GM23338 (cell line): ENCODE measurements at regions not wholly inside any gene's neighbourhood (a gene's known extent, or its start where the extent isn't known, plus 50 kb on each side); places are given as distances from the start of the nearest gene placed in this dataset.

Experiments
- ATAC-seq: fragments of 200-7000 bp; cut with Tn5 transposase; 3 replicates; pipeline ENCODE4 v1.9.1; 2020
- DNase-seq: peaks from one replicate; pipeline ENCODE4 v3.0.0-alpha.2; 2015; ENCODE audit warnings: low spot score
- H2AFZ ChIP-seq: fragments of 200-600 bp; sonication (generic); 2 replicates; pipeline ENCODE4 v1.8.0; 2016; ENCODE audit warnings: antibody characterized with exemption, mild to moderate bottlenecking, moderate library complexity
- H3F3A ChIP-seq: fragments of 200-600 bp; sonication (generic); replicated peaks from 2 replicates; pipeline ENCODE4 v1.8.0; 2017; ENCODE audit warnings: antibody characterized with exemption, mixed run types, low read depth
- H3K27ac ChIP-seq: fragments of 200-600 bp; sonication (generic); 2 replicates; pipeline ENCODE4 v1.6.1; 2016; ENCODE audit warnings: low read depth
- H3K27me3 ChIP-seq: fragments of 200-600 bp; sonication (generic); 2 replicates; pipeline ENCODE4 v1.8.0; 2016; ENCODE audit warnings: mild to moderate bottlenecking, mixed run types, moderate library complexity; ENCODE audit not compliant: insufficient read depth
- H3K36me3 ChIP-seq: fragments of 200-600 bp; sonication (generic); 2 replicates; pipeline ENCODE4 v1.8.0; 2016; ENCODE audit warnings: mild to moderate bottlenecking; ENCODE audit not compliant: insufficient read depth
- H3K4me1 ChIP-seq: fragments of 200-600 bp; sonication (generic); 2 replicates; pipeline ENCODE4 v1.8.0; 2016; ENCODE audit warnings: mild to moderate bottlenecking, moderate library complexity; ENCODE audit not compliant: insufficient read depth
- H3K4me2 ChIP-seq: fragments of 200-600 bp; sonication (generic); 2 replicates; pipeline ENCODE4 v1.7.1; 2017; ENCODE audit warnings: mixed run types
- H3K4me3 ChIP-seq: fragments of 200-600 bp; sonication (generic); 2 replicates; pipeline ENCODE4 v1.6.1; 2016; ENCODE audit warnings: mixed run types
- H3K79me2 ChIP-seq: fragments of 200-600 bp; sonication (generic); replicated peaks from 2 replicates; pipeline ENCODE4 v1.8.0; 2017; ENCODE audit warnings: mild to moderate bottlenecking; ENCODE audit not compliant: insufficient read depth
- H3K9me2 ChIP-seq: fragments of 200-600 bp; sonication (generic); 2 replicates; pipeline ENCODE4 v1.8.0; 2017; ENCODE audit not compliant: insufficient read depth
- H4K20me1 ChIP-seq: fragments of 200-600 bp; sonication (generic); replicated peaks from 2 replicates; pipeline ENCODE4 v1.8.0; 2017; ENCODE audit warnings: mild to moderate bottlenecking; ENCODE audit not compliant: insufficient read depth
- H3K27ac Mint-ChIP-seq: 2 replicates; pipeline ENCODE4 v1.8.0; 2020; ENCODE audit warnings: inconsistent platforms, mild to moderate bottlenecking, moderate library complexity, mixed read lengths
- H3K27me3 Mint-ChIP-seq: 3 replicates; pipeline ENCODE4 v1.8.0; 2022; ENCODE audit warnings: low read depth, mild to moderate bottlenecking, moderate library complexity, mixed read lengths, inconsistent platforms; ENCODE audit not compliant: insufficient read depth, poor library complexity
- H3K36me3 Mint-ChIP-seq: 3 replicates; pipeline ENCODE4 v1.8.0; 2021; ENCODE audit warnings: low read depth, mild to moderate bottlenecking, inconsistent platforms, moderate library complexity, mixed read lengths
- H3K4me1 Mint-ChIP-seq: 3 replicates; pipeline ENCODE4 v1.8.0; 2020; ENCODE audit warnings: mild to moderate bottlenecking, inconsistent platforms, mixed read lengths
- H3K4me3 Mint-ChIP-seq: 3 replicates; pipeline ENCODE4 v1.8.0; 2021; ENCODE audit warnings: moderate library complexity, mild to moderate bottlenecking, inconsistent platforms, mixed read lengths
- H3K9me3 Mint-ChIP-seq: 3 replicates; pipeline ENCODE4 v1.8.0; 2020; ENCODE audit warnings: moderate library complexity, mild to moderate bottlenecking, inconsistent platforms, mixed read lengths
- EZH2 ChIP-seq: fragments of 200-600 bp; sonication (generic); IDR thresholded peaks from one replicate; pipeline ENCODE4 v1.8.0; 2017; ENCODE audit warnings: antibody characterized with exemption, mild to moderate bottlenecking, low read depth; ENCODE audit not compliant: unreplicated experiment
- EZH2phosphoT487 ChIP-seq: fragments of 200-600 bp; sonication (generic); IDR thresholded peaks from one replicate; pipeline ENCODE4 v1.8.1; 2018; ENCODE audit warnings: antibody characterized with exemption; ENCODE audit not compliant: unreplicated experiment
- JUNB ChIP-seq: IDR thresholded peaks from one replicate; pipeline ENCODE4 v1.6.1; 2016; ENCODE audit warnings: antibody characterized with exemption; ENCODE audit not compliant: unreplicated experiment
- STAT1 ChIP-seq: IDR thresholded peaks from one replicate; pipeline ENCODE4 v1.6.1; 2016; ENCODE audit warnings: antibody characterized with exemption; ENCODE audit not compliant: unreplicated experiment
- ZNF114 ChIP-seq: fragments of 250-450 bp; sonication (Bioruptor Pico); IDR thresholded peaks from 2 replicates; pipeline ENCODE4 v1.5.0; 2020; ENCODE audit warnings: mild to moderate bottlenecking, moderate library complexity
- ZNF331 ChIP-seq: fragments of 250-450 bp; sonication (Bioruptor Pico); IDR thresholded peaks from 2 replicates; pipeline ENCODE4 v1.5.0; 2020; ENCODE audit warnings: low read depth, mild to moderate bottlenecking, moderate library complexity
- TF ChIP-seq, protein P1 (sequence below): fragments of 250-450 bp; sonication (Bioruptor Pico); IDR thresholded peaks from 2 replicates; pipeline ENCODE4 v1.5.0; 2020; ENCODE audit warnings: mild to moderate bottlenecking, moderate library complexity
- TF ChIP-seq, protein P2 (sequence below), 2 experiments: fragments of 200-600 bp in 1 of 2; sonication (generic) in 1 of 2; conservative IDR thresholded peaks; 2 replicates each; pipeline versions ENCODE4 v1.5.1 to v1.6.1; 2016 to 2017; ENCODE audit warnings: antibody characterized with exemption in 2 of 2, low read depth in 2 of 2, mild to moderate bottlenecking in 2 of 2, moderate library complexity in 1 of 2
- TF ChIP-seq, protein P3 (sequence below): IDR thresholded peaks from one replicate; pipeline ENCODE4 v1.6.1; 2018; ENCODE audit warnings: antibody characterized with exemption; ENCODE audit not compliant: unreplicated experiment
- TF ChIP-seq, protein P4 (sequence below): IDR thresholded peaks from 2 replicates; pipeline ENCODE4 v1.6.1; 2016; ENCODE audit warnings: antibody characterized with exemption

DNA sequence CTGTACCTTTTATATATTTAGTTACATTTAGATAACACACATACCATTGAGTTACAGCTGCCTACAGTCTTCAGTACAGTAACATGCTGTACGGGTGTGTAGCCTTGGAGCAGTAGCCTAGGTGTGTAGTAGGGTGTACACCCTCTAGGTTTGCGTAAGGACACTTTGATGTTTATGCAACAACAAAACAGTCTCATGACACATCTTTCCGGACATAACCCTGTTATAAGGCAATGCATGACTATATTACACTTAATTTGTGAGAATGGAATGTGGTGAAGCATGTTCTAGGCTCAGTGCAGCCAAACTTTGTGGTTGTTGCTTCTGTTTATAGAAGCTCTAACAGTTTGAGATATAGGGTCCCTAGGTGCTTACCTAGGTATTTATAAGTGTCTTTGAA, 65.4 kb downstream of the SPRY1 start (continued):
- TF ChIP-seq, protein P1, sequence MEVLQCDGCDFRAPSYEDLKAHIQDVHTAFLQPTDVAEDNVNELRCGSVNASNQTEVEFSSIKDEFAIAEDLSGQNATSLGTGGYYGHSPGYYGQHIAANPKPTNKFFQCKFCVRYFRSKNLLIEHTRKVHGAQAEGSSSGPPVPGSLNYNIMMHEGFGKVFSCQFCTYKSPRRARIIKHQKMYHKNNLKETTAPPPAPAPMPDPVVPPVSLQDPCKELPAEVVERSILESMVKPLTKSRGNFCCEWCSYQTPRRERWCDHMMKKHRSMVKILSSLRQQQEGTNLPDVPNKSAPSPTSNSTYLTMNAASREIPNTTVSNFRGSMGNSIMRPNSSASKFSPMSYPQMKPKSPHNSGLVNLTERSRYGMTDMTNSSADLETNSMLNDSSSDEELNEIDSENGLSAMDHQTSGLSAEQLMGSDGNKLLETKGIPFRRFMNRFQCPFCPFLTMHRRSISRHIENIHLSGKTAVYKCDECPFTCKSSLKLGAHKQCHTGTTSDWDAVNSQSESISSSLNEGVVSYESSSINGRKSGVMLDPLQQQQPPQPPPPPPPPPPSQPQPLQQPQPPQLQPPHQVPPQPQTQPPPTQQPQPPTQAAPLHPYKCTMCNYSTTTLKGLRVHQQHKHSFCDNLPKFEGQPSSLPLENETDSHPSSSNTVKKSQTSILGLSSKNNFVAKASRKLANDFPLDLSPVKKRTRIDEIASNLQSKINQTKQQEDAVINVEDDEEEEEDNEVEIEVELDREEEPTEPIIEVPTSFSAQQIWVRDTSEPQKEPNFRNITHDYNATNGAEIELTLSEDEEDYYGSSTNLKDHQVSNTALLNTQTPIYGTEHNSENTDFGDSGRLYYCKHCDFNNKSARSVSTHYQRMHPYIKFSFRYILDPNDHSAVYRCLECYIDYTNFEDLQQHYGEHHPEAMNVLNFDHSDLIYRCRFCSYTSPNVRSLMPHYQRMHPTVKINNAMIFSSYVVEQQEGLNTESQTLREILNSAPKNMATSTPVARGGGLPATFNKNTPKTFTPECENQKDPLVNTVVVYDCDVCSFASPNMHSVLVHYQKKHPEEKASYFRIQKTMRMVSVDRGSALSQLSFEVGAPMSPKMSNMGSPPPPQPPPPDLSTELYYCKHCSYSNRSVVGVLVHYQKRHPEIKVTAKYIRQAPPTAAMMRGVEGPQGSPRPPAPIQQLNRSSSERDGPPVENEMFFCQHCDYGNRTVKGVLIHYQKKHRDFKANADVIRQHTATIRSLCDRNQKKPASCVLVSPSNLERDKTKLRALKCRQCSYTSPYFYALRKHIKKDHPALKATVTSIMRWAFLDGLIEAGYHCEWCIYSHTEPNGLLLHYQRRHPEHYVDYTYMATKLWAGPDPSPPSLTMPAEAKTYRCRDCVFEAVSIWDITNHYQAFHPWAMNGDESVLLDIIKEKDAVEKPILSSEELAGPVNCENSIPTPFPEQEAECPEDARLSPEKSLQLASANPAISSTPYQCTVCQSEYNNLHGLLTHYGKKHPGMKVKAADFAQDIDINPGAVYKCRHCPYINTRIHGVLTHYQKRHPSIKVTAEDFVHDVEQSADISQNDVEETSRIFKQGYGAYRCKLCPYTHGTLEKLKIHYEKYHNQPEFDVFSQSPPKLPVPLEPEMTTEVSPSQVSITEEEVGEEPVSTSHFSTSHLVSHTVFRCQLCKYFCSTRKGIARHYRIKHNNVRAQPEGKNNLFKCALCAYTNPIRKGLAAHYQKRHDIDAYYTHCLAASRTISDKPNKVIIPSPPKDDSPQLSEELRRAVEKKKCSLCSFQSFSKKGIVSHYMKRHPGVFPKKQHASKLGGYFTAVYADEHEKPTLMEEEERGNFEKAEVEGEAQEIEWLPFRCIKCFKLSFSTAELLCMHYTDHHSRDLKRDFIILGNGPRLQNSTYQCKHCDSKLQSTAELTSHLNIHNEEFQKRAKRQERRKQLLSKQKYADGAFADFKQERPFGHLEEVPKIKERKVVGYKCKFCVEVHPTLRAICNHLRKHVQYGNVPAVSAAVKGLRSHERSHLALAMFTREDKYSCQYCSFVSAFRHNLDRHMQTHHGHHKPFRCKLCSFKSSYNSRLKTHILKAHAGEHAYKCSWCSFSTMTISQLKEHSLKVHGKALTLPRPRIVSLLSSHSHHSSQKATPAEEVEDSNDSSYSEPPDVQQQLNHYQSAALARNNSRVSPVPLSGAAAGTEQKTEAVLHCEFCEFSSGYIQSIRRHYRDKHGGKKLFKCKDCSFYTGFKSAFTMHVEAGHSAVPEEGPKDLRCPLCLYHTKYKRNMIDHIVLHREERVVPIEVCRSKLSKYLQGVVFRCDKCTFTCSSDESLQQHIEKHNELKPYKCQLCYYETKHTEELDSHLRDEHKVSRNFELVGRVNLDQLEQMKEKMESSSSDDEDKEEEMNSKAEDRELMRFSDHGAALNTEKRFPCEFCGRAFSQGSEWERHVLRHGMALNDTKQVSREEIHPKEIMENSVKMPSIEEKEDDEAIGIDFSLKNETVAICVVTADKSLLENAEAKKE (CRISPR knock-in tag): no peak
- TF ChIP-seq, protein P2, sequence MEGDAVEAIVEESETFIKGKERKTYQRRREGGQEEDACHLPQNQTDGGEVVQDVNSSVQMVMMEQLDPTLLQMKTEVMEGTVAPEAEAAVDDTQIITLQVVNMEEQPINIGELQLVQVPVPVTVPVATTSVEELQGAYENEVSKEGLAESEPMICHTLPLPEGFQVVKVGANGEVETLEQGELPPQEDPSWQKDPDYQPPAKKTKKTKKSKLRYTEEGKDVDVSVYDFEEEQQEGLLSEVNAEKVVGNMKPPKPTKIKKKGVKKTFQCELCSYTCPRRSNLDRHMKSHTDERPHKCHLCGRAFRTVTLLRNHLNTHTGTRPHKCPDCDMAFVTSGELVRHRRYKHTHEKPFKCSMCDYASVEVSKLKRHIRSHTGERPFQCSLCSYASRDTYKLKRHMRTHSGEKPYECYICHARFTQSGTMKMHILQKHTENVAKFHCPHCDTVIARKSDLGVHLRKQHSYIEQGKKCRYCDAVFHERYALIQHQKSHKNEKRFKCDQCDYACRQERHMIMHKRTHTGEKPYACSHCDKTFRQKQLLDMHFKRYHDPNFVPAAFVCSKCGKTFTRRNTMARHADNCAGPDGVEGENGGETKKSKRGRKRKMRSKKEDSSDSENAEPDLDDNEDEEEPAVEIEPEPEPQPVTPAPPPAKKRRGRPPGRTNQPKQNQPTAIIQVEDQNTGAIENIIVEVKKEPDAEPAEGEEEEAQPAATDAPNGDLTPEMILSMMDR (conservative IDR thresholded peaks at IDR 0.05; ENCODE audit: low read depth in 2 of 2): no peak

- Histone ChIP-seq H2AFZ (no peak overlapping the region), H3K27me3 (no peaks in the 10 kb centered on the region), H3K27ac (no peak overlapping the region), H3K4me2 (no peak overlapping the region), H3F3A (no peaks in the 10 kb centered on the region), H3K9me2 (no peaks in the 10 kb centered on the region), H3K36me3 (no peaks in the 10 kb centered on the region), H3K79me2 (no peaks in the 10 kb centered on the region), H3K4me3 (no peak overlapping the region), H3K4me1 (no peaks in the 10 kb centered on the region), H4K20me1 (no peaks in the 10 kb centered on the region)
- peaks cover 11% of the 10 kb centered on the region for H3K4me1 Mint-ChIP-seq
- no peak for DNase-seq
- H3K36me3 Mint-ChIP-seq: no peaks in the 10 kb centered on the region; the same call in 2 of the 3 replicates
- no peak overlapping the region for H3K27ac Mint-ChIP-seq
- no peaks in the 10 kb centered on the region for H3K27me3 Mint-ChIP-seq
- ATAC-seq: no peak
- no peak overlapping the region for H3K4me3 Mint-ChIP-seq
- H3K9me3 Mint-ChIP-seq: no peaks in the 10 kb centered on the region
- no peak for TF ChIP-seq EZH2
- TF ChIP-seq STAT1: no peak
- no peak for TF ChIP-seq ZNF114 (CRISPR knock-in tag)
- no peak for TF ChIP-seq JUNB
- TF ChIP-seq, protein P2 (conservative IDR thresholded peaks at IDR 0.05; ENCODE audit: low read depth in 2 of 2): no peak
- no peak for TF ChIP-seq EZH2phosphoT487
- no peak for TF ChIP-seq ZNF331
- TF ChIP-seq, protein P3, sequence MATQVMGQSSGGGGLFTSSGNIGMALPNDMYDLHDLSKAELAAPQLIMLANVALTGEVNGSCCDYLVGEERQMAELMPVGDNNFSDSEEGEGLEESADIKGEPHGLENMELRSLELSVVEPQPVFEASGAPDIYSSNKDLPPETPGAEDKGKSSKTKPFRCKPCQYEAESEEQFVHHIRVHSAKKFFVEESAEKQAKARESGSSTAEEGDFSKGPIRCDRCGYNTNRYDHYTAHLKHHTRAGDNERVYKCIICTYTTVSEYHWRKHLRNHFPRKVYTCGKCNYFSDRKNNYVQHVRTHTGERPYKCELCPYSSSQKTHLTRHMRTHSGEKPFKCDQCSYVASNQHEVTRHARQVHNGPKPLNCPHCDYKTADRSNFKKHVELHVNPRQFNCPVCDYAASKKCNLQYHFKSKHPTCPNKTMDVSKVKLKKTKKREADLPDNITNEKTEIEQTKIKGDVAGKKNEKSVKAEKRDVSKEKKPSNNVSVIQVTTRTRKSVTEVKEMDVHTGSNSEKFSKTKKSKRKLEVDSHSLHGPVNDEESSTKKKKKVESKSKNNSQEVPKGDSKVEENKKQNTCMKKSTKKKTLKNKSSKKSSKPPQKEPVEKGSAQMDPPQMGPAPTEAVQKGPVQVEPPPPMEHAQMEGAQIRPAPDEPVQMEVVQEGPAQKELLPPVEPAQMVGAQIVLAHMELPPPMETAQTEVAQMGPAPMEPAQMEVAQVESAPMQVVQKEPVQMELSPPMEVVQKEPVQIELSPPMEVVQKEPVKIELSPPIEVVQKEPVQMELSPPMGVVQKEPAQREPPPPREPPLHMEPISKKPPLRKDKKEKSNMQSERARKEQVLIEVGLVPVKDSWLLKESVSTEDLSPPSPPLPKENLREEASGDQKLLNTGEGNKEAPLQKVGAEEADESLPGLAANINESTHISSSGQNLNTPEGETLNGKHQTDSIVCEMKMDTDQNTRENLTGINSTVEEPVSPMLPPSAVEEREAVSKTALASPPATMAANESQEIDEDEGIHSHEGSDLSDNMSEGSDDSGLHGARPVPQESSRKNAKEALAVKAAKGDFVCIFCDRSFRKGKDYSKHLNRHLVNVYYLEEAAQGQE: no peak
- TF ChIP-seq, protein P4, sequence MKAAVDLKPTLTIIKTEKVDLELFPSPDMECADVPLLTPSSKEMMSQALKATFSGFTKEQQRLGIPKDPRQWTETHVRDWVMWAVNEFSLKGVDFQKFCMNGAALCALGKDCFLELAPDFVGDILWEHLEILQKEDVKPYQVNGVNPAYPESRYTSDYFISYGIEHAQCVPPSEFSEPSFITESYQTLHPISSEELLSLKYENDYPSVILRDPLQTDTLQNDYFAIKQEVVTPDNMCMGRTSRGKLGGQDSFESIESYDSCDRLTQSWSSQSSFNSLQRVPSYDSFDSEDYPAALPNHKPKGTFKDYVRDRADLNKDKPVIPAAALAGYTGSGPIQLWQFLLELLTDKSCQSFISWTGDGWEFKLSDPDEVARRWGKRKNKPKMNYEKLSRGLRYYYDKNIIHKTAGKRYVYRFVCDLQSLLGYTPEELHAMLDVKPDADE: no peak
These were observed 67.3 kb downstream of the SPRY1 start for GRCh38 chr4:123463869-123464268.
